Uterus (tissue), 2 donors: ENCODE measurements at regions not wholly inside any gene's neighbourhood (a gene's known extent, or its start where the extent isn't known, plus 50 kb on each side); places are given as distances from the start of the nearest gene placed in this dataset.

ENCODE experiments used
- CTCF ChIP-seq, 4 experiments: fragments of 200-600 bp in 2 of 4; fragments of 450-650 bp in 2 of 4; sonication (generic) in 2 of 4; IDR thresholded peaks; one replicate each; pipeline ENCODE4 v1.5.1; 2016 to 2019; ENCODE audit warnings: antibody characterized with exemption in 4 of 4, mild to moderate bottlenecking in 2 of 4, moderate library complexity in 1 of 4
- POLR2A ChIP-seq, 2 donors: fragments of 450-650 bp; IDR thresholded peaks; one replicate each; pipeline ENCODE4 v1.6.1; 2016; ENCODE audit warnings: antibody characterized with exemption in 2 of 2, mild to moderate bottlenecking in 1 of 2, moderate library complexity in 1 of 2

- TF ChIP-seq CTCF (IDR thresholded peaks at IDR 0.05) (no peak), POLR2A (IDR thresholded peaks at IDR 0.05) (no peak)
Measured at GRCh38 chr16:72222503-72222902, 50.5 kb upstream of the PMFBP1 start.
